UCSD-AML1 (cell line): ENCODE measurements at regions not wholly inside any gene's neighbourhood (a gene's known extent, or its start where the extent isn't known, plus 50 kb on each side); places are given as distances from the start of the nearest gene placed in this dataset.

ENCODE experiments used
- DNase-seq: peaks from one replicate; lab custom pipeline; 2025; ENCODE audit not compliant: unreplicated experiment; lab: John Stamatoyannopoulos, UW

DNA sequence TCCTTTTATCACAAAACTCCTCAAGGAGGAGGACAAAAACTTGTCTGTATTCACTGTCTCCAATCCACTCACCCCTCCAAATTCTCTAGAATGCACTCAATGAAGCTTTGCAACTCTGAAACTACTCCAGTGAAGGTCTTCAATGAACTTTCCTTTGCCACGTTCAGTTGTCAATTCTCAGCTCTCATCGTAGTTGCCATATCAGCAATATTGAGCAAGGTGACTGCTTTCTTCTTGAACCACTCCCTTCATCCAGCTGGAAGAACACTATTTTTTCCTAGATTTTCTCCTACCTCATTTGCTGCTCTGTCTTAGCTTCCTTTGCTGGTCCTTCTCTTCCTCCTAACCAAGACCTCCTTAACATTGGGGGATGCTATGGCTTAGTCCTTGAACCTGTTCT, 191.8 kb downstream of the KDR start:
- DNase-seq, result no peak

DNA sequence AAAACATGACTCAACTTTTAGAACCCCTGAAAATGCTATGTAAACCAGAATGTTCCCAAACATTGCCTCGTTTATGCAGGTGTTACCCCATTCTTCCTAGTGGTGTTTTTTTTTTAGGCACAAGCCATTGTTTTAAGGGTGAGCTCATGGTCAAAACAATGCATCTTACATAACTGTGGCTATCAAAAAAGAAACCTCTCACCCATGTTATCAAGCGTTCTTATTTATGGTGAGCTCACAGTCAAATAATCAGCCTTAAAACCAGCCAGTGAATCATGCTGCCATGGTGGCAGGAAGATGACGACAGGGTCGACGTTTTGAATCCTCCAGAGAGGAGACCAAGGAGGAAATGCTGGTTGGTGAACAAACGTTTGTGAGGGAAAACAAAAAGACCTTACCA, 195.2 kb downstream of the KDR start:
- no peak for DNase-seq

DNA sequence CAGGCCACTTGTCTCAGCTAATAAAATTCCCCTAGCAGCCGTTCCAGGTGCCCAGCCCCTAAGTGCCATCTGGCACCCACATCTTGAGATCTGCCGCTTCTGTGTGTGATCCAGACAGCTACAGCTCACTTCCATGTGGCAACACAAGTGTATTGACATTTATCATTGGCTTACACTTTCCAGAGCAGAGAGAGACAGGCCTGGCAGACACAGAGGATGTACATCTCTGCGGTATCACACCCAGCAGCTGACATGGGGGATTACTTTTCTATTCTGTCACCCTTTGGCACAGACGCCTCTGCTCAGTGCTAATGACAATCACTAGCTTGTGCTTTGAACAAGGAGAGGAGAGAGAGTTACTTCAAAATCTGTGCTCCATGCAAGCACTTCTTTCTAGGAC, 195.9 kb downstream of the KDR start:
- no peak for DNase-seq

DNA sequence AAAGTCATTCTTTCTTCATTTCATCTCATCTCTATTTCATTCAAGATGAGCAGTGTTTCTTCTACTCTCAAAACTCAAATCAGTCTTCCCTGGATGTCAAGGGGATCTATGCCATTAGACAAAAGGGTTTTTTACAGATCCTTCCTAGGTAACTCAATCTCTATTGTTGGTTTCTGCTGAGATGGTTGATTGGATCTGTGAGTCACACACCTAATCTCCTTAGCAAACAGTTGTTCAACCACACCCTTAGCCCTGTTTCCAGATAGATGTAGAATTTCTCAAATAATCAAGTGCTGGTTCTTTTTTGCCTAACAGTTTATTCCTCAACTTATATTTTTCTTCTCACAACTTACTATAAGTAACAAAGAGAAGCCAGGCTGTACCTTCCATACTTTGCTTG, 200.5 kb downstream of the KDR start:
- DNase-seq, result no peak

DNA sequence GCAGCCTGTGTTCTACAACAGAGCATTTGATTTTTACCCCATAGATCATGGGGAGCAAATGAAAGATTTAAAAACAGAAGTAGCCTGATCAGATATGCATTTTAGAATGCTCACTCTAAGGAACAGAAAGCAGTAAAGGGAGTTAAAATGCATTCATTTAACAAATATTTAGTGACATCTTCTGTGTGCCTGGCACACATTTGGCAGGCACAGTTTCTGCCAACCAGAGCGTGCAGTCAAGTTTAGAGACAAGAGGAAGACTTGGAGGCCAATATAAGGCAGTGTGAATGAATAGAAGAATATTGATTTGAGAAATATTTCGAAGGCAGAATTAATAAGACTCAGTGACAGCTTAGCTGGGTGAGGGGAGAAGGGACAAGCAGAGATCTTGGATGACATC, 210.1 kb downstream of the KDR start:
- DNase-seq, result no peak

DNA sequence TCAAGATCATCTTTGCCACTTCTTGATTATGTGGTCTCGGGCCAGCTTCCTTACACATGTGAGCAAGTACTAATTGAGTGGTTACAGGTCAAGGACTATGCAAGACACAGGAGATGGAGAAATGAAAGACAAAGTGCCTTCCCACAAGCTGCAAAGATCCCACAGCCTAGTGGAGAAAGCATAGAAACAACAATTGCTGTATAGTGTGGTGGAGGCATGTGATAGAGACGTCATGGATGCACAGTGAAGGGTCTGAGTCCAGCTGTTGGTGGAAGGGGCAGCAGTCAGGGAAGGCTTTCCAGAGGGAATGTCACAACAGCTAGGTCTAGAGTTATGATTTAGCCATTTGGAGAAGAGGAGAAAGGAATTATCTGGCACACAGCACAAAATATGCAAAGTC, 210.6 kb downstream of the KDR start:
- no peak for DNase-seq

DNA sequence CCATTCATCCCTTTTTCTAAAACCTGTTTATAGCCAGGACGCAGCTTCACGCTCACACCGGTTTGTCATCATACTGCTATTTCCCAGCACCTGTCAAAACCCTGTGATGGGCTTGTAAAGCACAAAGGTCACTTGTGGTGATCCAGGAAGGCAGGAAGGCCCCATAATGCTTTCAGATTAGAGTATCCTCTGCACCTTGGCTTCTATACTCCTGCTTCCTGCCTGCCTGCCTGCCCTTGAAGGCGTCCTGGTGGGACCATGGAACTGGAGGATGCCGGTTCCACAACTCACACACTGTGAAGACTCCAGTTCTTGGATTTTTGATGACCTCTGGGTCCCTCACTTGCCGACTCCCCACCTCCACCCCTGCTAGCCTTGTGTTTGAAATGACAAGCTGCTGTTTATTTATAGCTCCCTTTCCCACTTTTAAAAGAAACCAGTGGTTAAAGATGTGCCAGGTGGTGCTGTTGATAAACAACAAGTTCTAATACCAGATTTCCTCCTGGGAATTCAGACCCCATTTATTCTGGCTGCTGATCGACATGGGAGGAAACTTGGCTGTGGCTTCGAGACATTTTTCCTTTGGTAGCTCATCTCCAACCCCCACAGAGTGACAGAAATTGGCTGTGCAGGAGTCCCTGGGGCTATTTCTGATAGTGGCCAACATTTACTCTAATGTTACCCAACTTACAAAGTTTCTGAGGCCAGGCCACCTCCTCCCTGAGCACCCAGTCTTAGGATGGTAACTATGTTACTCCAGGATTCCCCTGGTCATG, 211.5 kb downstream of the KDR start:
- peak; percentile 34 for DNase-seq

DNA sequence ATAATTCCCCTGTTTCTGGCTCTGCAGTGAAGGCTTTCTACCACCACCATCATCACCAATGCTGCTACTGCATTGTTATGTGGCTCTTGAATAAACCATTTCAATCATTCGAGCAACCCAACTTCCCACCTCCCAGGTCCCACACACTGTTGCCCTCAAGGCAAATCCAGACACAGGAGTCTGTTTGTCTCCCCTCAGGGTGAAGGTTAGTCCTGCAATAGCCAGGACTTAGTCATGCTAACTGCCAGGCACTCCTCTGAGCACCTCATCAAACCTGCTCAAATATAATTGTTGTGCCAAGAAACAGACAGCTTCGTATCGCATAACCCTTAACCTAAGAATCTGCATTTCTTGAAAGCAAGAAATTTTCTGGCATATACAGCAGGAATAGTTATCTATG, 213.2 kb downstream of the KDR start:
- DNase-seq, result no peak

DNA sequence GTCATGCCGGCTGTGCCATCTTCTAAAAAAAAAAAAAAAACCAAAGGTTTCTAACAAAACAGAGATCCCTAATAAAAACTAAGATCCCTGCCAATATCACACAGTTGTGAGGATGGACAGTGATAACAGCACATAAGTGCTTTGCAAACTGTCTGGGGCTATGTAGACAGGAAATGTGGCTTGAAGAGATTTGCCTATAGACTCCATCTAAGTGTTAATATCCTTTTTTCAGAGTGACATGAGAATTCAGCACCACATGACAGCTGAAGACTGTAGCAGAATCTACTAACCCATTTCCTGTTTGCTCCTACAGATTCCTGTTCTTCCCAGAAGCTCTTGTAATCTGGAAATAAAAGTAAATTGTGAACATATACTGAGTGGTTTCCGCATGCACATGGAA, 215.4 kb downstream of the KDR start:
- DNase-seq, result no peak

DNA sequence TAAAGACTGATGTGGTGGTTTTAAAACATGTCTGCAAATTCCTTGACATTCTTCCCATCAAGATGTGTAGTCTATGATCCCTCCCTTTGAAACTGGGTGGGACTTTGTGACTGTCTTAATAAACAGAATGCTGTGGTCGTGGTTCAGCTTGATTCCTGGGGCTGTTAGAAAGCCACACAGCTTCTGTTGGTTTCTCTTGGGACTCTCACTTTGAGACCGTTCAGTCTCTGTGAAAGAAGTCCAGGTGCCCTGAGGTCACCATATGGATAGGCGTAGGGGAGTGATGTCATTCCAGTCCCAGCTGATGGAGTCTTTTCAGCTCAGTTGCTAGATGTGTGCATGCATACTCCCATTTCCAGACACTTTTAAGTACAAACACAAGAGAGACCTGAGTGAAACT, 216.6 kb downstream of the KDR start:
- no peak for DNase-seq

DNA sequence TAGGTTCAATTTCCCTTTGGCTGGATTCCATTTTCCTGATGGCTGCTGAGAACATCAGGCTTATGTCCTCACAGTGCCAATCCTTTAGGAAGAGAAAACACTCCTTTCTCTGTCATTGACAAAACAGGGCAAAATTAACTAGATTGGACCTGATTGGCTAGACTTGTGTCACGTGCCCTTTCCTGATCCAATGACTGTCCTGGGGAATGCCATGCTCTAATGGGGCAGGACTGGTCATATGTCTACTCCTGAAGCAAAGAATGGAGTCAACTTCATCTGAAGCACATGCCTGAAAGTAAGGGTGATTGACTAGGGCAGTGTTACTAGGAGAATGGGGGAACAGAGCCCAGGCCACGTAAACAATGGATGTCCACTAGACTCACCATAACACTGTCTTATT, 220.4 kb downstream of the KDR start:
- no peak for DNase-seq

DNA sequence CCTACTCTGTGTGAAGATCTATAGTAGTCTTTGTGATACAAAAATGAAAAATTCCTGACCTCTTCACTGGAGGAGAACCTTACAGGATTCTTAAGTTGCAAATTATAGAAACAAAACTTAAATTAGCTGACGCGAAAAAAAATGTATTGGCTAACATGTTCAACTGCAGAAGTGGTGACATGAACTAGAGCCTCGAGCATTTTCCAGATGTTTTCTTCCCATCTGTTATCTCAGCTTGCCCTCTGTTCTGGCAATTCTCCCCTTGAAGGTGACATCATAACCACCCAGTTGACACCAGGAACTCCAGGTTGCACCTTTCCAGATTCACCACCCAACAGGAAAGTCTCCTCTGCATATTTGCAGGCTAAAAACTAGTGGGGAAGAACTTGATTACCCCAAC, 222.4 kb downstream of the KDR start:
- DNase-seq, result no peak

DNA sequence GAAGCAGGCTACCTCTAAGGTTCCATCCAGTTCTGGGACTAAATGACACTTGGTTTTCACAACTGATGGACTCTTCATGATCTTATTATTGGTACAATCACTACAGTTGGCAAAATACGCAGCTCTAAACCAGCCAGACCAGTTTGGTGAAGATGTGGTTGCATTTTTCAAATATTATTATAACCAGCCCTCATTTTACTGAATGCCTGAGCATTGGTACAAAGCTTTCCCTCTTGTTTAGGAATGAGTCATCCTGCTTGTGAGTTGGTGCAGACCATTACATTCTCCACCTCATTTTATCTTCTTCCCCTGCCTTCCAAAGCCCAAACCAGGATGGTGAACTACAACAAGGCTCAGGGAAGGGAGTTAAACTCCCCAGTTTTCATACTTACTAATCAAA, 223.1 kb downstream of the KDR start:
- no peak for DNase-seq

DNA sequence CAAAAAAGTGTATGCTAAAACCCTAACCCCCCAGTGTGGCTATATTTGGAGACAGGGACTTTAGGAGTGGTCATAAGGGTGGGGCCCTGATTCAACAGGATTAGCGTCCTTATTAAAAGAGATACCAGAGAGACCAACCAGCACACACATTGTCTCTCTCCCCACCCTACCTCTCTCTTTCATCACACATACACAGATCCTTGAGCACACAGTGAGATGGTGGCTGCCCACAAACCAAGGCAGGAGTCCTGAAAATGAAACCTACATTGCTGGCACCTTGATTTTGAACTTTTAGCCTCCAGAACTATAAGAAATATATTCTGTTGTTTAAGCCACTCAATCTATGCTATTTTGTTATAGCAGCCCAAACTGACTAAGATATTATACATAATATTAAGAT, 224.2 kb downstream of the KDR start:
- no peak for DNase-seq

DNA sequence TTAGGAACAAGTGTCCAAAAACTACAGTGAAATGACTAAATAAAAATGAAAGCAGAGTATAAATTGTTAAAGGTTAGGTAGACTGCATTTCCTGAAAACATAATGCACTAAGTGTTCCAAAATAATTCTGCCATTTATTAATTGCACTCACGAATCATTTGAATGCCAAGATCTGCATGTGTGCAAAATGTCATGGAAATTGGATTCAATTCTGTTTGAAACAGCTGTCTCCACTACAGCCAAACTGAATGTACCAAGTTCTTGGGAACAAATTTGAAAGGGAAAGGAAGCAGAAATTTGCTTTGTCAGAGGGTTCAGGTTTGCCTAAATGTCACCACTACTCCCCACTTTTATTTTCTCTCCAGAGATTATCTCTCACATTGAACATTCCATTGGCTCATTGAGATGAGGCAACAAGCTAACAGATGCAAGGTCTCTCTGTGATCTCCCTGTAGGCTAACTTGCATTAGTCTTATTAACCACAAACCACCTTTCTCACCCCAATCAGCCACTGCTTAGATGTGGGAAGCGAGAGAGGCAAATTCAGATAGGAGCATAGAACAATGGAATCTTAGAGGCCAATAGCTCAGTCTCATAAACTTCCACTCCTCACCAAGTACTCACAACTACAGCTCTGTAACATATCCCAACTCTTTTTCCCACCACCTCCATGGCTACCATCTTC, 226.6 kb downstream of the KDR start:
- DNase-seq, result no peak

DNA sequence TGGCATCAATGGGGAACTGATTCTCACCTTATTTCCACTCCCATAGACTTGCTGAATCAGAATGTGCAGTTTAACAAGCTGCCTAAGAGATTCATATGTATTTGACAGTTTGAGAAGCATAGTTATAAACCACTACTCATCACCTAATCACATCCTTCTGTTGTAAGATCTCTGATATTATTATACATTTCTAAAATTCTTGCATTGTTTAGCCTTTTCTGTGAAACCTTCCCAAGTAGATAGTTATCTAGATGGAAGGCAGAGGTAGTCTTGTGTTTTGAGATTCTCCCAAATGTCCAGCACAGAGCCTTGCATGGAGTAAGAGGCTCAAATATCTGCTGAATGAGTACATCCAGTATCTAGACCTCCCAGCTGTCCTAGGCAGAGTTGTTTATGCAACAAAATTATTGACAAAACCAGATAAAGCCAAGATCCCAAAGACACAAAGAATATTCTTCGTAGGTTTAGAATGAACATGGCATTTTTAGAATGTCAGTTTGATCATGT, 227.3 kb downstream of the KDR start:
- DNase-seq, result no peak

DNA sequence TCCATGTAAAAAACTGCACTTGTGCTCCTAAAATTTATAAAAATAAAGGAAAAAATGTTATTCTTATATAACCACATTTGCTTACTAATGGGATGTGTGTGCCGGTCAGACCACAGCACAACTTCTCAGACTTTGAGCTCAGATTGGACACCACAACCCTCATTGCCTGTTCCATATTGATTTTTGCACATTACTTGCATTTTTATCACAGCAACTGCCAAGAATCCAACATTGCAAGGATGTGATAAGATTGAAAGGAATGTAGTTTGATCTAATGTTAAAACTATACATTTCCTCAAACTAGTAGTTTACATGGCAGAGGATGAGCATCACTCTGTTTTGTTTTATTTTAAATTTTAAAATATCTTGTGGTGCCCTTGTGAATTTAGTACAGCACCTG, 227.8 kb downstream of the KDR start:
- DNase-seq, result no peak

DNA sequence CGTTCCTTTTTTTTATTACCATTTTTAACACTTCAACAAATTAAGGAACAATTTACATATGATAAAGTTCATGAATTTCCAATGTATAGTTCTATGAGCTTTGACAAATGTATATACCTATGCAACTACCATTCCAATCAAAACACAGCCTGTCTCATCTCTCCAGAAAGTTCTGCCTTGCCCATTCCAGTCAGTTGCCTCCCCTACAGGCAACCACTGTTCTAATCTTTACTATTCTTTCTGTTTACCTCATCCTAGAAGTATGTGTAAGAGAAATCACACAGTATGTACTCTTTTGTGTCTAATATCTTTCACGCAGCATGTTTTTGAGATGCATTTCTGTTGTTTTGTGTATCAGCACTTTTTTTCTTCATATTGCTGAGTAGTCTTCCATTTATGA, 224.9 kb downstream of the KIT start:
- no peak for DNase-seq

DNA sequence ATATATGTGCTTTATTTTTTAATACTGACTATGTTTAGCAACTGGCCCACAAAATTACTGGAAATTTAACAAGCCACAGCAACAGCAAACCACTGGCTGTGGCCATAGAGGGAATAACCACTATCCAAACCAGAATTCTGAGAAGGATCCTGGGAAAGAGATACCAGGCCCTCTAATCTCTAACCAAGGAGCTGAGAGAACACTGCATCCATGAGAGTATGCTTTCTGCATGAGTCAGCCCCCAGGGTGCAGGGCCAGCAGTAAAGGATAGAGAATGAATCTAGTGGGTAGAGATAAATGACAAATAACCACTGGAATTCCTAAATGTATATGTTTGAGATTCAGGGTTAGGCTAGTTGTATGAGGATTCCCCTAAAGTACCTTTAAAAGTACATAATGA, 221.8 kb downstream of the KIT start:
- DNase-seq, result no peak

DNA sequence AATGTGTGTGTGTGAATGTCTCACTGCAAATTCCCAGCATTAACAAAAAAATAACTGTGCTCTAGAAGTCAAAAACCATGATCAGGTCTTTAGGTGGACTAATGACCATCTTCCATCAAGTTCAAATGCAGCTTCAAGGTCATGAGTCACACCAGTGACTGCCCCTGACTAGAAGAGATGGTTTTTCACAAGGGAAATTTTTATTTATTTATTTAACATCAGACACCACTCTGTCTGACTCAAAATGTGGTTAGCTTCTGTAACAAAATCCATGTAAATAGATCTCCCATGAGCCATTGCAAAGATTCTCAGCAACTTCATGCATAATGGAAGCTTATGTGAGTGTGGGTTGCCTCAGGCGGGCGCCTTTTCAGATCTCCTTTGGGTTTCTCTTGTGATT, 219.2 kb downstream of the KIT start:
- DNase-seq, result no peak

DNA sequence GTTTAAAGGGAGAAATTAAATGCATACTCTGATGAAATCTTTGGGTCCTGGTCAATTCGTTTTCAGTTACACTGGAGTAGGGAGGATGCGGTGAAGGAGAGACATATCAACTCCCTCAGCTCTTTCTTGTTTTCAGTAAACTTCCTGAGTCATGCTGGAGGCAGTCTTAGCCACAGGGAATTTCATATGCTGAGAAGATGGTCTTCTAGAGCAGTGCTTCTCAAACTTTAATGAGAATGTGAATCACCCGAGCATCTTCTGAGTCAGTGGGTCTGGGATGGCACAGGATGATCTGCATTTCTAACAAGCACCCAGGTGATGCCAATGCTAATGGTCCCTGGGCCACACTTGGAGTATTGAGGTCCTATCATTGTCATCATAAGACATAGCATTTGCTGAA, 214.5 kb downstream of the KIT start:
- DNase-seq, result no peak

DNA sequence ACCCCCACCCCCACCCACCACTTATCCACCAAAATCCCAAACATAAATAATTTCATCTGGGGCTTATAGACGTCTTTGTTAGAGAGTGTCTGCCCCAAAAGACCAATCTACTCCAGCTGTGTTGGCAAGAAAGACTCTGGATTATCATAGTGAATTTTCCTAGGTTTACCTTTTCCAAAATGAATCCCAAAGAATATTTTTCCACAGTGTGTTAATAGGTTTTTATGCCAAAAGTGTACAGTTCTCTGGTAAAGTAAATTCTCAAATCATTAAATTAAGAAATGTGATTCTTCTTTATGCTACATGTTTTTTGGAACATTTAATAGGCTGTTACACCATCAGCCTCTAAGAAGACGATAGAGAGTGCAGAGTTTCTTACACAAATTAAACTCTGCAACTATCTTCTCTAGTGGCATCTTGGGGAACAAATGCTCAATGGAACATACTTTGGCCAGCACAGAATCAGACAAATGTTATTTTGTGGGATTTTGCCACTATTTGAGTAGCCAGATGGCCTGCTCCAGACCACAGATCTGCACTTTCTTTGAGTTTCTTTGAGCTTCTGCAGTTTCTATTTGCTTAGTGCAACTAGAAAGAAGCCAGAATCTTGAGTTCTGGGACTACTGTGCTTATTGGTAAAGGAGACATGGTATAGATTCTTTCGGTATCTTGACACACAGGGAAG, 206.0 kb downstream of the KIT start:
- no peak for DNase-seq
